ENCODE measurements at regions not wholly inside any gene's neighbourhood (a gene's known extent, or its start where the extent isn't known, plus 50 kb on each side); places are given as distances from the start of the nearest gene placed in this dataset.

DNA sequence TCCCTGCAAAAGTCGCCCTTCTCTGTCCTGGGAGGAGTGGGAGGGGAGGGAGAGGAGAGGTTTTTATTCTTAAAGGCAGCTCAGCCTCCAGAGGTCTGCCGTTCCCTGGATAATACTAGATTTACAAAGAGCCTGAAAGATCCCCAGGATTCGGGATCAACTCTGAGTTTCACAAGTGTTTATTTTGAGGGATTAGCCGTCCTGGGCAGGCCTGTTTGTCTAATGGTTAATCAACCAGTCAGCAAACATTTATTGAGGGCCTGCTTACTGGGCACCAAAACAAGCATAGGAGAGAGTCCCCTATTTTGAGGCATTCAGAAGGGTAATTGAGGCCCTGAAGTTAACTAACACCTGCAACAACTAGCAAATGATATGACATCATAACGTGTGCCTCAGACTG lies 152.6 kb upstream of the SLC1A4 start:
- TF ChIP-seq ZNF70 (CRISPR knock-in tag; IDR thresholded peaks at IDR 0.05) (no peak), ISL1 (CRISPR knock-in tag; IDR thresholded peaks at IDR 0.05) (no peak), RARB (CRISPR knock-in tag; IDR thresholded peaks at IDR 0.05) (no peak), TCF4 (CRISPR knock-in tag; IDR thresholded peaks at IDR 0.05; ENCODE audit: borderline replicate concordance) (no peak), ZFP30 (CRISPR knock-in tag; IDR thresholded peaks at IDR 0.05) (no peak), ESRRG (CRISPR knock-in tag; IDR thresholded peaks at IDR 0.05) (no peak), ARNTL (CRISPR knock-in tag; IDR thresholded peaks at IDR 0.05; ENCODE audit: borderline replicate concordance, low read depth) (no peak), ZC3H10 (CRISPR knock-in tag; IDR thresholded peaks at IDR 0.05) (no peak)
- TF ChIP-seq, protein P1, sequence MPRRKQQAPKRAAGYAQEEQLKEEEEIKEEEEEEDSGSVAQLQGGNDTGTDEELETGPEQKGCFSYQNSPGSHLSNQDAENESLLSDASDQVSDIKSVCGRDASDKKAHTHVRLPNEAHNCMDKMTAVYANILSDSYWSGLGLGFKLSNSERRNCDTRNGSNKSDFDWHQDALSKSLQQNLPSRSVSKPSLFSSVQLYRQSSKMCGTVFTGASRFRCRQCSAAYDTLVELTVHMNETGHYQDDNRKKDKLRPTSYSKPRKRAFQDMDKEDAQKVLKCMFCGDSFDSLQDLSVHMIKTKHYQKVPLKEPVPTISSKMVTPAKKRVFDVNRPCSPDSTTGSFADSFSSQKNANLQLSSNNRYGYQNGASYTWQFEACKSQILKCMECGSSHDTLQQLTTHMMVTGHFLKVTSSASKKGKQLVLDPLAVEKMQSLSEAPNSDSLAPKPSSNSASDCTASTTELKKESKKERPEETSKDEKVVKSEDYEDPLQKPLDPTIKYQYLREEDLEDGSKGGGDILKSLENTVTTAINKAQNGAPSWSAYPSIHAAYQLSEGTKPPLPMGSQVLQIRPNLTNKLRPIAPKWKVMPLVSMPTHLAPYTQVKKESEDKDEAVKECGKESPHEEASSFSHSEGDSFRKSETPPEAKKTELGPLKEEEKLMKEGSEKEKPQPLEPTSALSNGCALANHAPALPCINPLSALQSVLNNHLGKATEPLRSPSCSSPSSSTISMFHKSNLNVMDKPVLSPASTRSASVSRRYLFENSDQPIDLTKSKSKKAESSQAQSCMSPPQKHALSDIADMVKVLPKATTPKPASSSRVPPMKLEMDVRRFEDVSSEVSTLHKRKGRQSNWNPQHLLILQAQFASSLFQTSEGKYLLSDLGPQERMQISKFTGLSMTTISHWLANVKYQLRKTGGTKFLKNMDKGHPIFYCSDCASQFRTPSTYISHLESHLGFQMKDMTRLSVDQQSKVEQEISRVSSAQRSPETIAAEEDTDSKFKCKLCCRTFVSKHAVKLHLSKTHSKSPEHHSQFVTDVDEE (CRISPR knock-in tag; IDR thresholded peaks at IDR 0.05) = no peak
- TF ChIP-seq, protein P2, sequence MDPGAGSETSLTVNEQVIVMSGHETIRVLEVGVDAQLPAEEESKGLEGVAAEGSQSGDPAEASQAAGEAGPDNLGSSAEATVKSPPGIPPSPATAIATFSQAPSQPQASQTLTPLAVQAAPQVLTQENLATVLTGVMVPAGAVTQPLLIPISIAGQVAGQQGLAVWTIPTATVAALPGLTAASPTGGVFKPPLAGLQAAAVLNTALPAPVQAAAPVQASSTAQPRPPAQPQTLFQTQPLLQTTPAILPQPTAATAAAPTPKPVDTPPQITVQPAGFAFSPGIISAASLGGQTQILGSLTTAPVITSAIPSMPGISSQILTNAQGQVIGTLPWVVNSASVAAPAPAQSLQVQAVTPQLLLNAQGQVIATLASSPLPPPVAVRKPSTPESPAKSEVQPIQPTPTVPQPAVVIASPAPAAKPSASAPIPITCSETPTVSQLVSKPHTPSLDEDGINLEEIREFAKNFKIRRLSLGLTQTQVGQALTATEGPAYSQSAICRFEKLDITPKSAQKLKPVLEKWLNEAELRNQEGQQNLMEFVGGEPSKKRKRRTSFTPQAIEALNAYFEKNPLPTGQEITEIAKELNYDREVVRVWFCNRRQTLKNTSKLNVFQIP (CRISPR knock-in tag; IDR thresholded peaks at IDR 0.05; ENCODE audit: borderline replicate concordance, low read depth) = no peak
- TF ChIP-seq, protein P3, sequence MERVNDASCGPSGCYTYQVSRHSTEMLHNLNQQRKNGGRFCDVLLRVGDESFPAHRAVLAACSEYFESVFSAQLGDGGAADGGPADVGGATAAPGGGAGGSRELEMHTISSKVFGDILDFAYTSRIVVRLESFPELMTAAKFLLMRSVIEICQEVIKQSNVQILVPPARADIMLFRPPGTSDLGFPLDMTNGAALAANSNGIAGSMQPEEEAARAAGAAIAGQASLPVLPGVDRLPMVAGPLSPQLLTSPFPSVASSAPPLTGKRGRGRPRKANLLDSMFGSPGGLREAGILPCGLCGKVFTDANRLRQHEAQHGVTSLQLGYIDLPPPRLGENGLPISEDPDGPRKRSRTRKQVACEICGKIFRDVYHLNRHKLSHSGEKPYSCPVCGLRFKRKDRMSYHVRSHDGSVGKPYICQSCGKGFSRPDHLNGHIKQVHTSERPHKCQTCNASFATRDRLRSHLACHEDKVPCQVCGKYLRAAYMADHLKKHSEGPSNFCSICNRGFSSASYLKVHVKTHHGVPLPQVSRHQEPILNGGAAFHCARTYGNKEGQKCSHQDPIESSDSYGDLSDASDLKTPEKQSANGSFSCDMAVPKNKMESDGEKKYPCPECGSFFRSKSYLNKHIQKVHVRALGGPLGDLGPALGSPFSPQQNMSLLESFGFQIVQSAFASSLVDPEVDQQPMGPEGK (CRISPR knock-in tag; IDR thresholded peaks at IDR 0.05; ENCODE audit: borderline replicate concordance) = no peak

Measured in SK-N-SH treated with all-trans-retinoic acid at 6 μM for 48 hours (cell line).